Muscle layer of colon (tissue), 2 donors: ENCODE measurements at regions not wholly inside any gene's neighbourhood (a gene's known extent, or its start where the extent isn't known, plus 50 kb on each side); places are given as distances from the start of the nearest gene placed in this dataset.

Source experiments
- H3K27ac ChIP-seq: one replicate; pipeline ENCODE4 v1.7.0; 2013; ENCODE audit warnings: low read depth, mild to moderate bottlenecking, low read length, moderate library complexity
- H3K27me3 ChIP-seq, 2 donors: one replicate each; pipeline ENCODE4 v1.7.0; 2013; ENCODE audit warnings: low read length in 2 of 2, mild to moderate bottlenecking in 2 of 2; ENCODE audit not compliant: insufficient read depth in 2 of 2, control insufficient read depth in 1 of 2
- H3K36me3 ChIP-seq: one replicate; pipeline ENCODE4 v1.7.0; 2013; ENCODE audit warnings: mild to moderate bottlenecking, low read length; ENCODE audit not compliant: insufficient read depth
- H3K4me1 ChIP-seq: one replicate; pipeline ENCODE4 v1.7.0; 2013; ENCODE audit warnings: mild to moderate bottlenecking, low read length; ENCODE audit not compliant: insufficient read depth
- H3K4me3 ChIP-seq, 2 donors: one replicate each; pipeline ENCODE4 v1.7.0; 2013; ENCODE audit warnings: low read length in 2 of 2, low read depth in 1 of 2, mild to moderate bottlenecking in 1 of 2, moderate library complexity in 1 of 2
- H3K9ac ChIP-seq: one replicate; pipeline ENCODE4 v1.7.0; 2013; ENCODE audit warnings: low read length
- H3K9me3 ChIP-seq: one replicate; pipeline ENCODE4 v1.7.0; 2013; ENCODE audit warnings: mild to moderate bottlenecking, low read length
- donor health status: abdominal sarcoma.
- donor health status: Adenocarcinoma of cecum.

DNA sequence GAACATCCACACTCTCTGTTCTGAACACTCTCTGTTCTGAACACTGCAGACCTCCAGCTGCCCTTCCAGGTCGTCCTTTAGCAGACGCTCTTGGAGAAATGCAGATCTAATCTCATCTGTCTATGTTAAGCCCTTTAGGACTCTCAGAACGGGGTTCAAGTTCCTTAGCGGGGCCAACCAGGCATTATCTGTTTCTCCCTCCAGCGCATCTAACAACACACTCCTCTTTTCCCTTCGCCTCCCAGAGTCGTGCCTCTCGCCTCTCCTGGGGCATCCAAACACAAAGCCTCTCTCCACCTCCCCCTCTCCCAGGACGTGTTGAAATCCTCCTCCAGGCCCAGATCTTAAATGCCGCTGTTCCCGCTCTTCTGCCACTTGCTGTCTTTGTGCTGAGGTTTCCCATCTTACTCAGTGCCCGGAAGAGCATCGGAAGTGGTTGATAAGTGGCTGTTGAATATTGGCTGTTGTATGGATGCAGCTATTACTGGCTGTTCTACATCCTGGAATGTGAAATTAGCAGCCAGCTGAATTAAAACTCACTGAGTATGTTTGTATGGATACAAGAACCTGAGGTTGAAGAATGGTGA is 108.4 kb upstream of the GGTLC1 start:
- Histone ChIP-seq H3K27me3 (no peaks in the 10 kb centered on the region), H3K27ac (no peak overlapping the region), H3K4me3 (no peak overlapping the region), H3K36me3 (no peaks in the 10 kb centered on the region), H3K4me1 (no peaks in the 10 kb centered on the region), H3K9ac (no peak overlapping the region), H3K9me3 (no peaks in the 10 kb centered on the region)

DNA sequence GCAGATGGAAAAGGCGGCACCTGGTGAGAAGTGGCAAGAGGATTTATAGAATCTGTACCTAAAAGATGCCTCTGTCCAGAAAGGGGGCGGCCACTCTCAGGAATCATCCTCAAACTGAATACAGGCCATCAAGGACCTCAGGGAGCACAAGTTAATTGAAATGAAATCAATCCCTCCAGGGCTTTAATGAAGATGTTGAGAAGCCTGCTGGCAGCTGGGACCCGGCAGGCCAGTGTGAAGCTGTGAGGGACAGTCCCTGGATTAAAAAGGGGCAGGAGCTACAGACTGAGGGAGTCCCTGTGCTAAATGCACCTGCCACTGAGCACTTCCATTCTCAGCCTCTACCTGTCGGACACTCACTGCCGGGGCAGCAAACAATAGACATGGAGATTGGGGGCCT is 107.7 kb upstream of the GGTLC1 start:
- H3K4me3 ChIP-seq: no peak overlapping the region
- no peaks in the 10 kb centered on the region for H3K36me3 ChIP-seq
- no peaks in the 10 kb centered on the region for H3K27me3 ChIP-seq
- H3K9me3 ChIP-seq: no peaks in the 10 kb centered on the region
- no peaks in the 10 kb centered on the region for H3K4me1 ChIP-seq
- H3K27ac ChIP-seq: no peak overlapping the region
- no peak overlapping the region for H3K9ac ChIP-seq

DNA sequence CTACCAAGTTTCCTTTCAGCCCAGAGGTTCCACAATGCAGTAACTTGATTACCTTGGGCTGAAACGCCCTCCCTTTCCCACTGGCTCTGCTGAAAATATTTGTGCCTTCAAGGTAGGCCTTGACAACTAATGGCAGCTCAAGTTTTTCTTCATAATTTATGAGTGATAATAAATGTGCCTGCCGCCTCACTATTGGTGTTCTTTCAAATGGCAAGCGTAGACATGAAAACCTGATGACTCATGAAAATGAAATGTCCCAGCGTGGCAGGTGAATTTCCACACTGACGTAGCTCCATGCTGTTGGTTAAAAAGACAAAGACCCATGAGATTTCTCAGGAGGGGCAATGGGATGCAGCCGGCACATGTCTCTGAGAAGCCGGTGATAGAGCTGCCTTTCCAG is 107.2 kb upstream of the GGTLC1 start:
- Histone ChIP-seq H3K27ac (no peak overlapping the region), H3K27me3 (no peaks in the 10 kb centered on the region), H3K4me1 (no peaks in the 10 kb centered on the region), H3K36me3 (no peaks in the 10 kb centered on the region), H3K9ac (no peak overlapping the region), H3K4me3 (no peak overlapping the region), H3K9me3 (no peaks in the 10 kb centered on the region)

DNA sequence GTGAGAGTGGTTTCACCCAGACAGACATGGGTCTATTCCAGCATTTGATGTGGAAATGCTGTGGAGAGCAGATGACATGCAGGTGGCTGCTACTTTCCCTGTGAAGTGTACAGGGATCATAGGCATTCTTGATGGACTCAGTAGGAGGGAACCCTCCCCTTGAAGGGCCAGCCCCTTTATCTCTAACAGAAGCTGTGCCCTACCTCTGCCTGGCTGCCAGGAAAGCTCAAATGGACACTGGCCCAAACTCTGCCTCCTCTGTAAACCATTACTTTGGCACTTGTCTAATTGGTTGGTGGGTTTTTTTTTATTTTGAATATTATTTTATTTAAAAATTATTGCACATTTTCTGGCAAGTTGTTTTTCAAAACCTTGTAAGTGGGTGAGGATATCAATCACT is 106.7 kb upstream of the GGTLC1 start:
- H3K9ac ChIP-seq: no peak overlapping the region
- H3K9me3 ChIP-seq: no peaks in the 10 kb centered on the region
- H3K27me3 ChIP-seq: no peaks in the 10 kb centered on the region
- no peak overlapping the region for H3K27ac ChIP-seq
- H3K36me3 ChIP-seq: no peaks in the 10 kb centered on the region
- no peak overlapping the region for H3K4me3 ChIP-seq
- no peaks in the 10 kb centered on the region for H3K4me1 ChIP-seq

DNA sequence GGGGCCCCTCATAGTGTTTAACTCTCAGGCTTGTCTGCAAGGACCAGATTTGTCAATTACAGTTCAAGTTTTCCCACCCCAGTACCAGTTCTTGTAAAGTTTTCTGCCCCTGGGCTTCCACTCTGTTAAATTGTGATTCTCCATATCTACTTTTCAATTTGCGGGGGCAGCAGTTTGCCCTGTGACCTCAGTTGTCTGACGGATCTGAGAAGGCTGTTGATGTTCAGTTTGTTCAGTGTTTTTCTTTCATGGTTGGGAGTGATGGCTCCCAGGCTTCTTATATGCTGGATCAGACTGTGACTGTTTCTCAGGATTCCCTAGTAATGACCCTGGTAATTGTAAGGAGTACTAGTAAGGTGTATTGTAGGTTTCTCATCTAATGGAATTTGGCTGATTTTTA is 101.0 kb upstream of the GGTLC1 start:
- Histone ChIP-seq H3K9ac (no peak overlapping the region), H3K4me3 (no peak overlapping the region), H3K9me3 (no peaks in the 10 kb centered on the region), H3K4me1 (no peaks in the 10 kb centered on the region), H3K27me3 (no peaks in the 10 kb centered on the region), H3K27ac (no peak overlapping the region), H3K36me3 (no peaks in the 10 kb centered on the region)

DNA sequence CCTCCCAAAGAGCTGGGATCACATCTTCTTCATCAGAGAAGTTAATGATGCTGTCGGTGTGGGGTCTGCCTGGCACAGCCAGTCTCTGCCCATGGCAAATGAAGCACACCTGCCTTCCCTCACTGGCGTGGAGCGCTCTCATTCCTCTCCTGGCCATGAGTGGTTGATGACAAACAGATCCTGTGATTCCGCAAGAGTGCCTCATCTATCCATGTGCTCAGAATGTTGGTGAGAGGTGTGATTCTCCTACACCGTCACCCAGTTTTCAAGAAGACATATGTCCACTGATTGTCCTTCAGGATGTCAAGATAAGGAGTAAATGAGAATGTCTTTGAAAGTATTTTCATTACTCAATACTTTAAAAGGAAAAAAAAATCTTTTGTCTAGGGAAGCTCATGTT is 97.5 kb upstream of the GGTLC1 start:
- Histone ChIP-seq H3K9me3 (no peaks in the 10 kb centered on the region), H3K27ac (no peak overlapping the region), H3K4me3 (no peak overlapping the region), H3K36me3 (no peaks in the 10 kb centered on the region), H3K9ac (no peak overlapping the region), H3K27me3 (no peaks in the 10 kb centered on the region), H3K4me1 (no peaks in the 10 kb centered on the region)

DNA sequence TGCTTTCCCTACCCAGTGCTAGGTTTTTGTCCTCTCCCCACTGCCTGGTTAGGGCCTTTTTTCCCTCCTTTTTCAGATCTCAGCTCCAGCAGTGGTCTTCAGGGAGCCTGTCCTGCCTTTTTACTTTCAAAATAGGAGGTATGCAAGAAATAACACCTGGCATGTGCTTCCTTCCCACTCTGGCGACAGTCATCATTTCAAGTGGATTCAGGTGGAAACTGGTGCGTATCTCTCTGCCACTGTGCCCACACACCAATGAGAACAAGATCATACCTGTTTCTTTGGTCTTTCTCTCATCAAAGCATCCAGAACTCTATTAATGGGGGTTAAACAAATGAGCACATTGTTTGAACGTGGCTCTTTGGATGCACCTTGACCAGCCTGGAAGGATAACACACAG is 95.7 kb upstream of the GGTLC1 start:
- Histone ChIP-seq H3K4me1 (no peaks in the 10 kb centered on the region), H3K9ac (no peak overlapping the region)

DNA sequence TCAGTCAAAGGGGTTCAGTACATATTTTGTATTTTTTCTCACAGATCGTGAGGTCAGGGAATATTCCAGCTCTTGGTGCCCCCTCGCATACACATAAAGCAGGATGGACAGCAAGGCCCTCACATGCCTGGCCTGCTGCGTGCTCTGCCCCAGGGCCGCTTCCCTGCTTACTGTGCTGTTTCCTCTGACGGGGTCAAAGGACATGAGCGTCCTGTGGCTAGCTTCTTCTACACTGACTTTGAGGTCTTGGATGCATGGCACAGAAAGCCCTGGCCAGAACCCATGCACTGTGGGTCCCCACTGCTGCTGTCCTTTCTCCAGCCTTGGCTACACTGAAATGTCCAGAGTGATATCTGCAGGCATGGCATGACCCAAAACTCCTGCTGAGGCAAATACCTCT is 92.5 kb upstream of the GGTLC1 start:
- no peaks in the 10 kb centered on the region for H3K36me3 ChIP-seq
- H3K4me3 ChIP-seq: no peak overlapping the region
- no peak overlapping the region for H3K9ac ChIP-seq
- H3K9me3 ChIP-seq: no peaks in the 10 kb centered on the region
- no peaks in the 10 kb centered on the region for H3K4me1 ChIP-seq
- no peak overlapping the region for H3K27ac ChIP-seq
- H3K27me3 ChIP-seq: no peaks in the 10 kb centered on the region

More for the DNA sequence above, 95.7 kb upstream of the GGTLC1 start:
- H3K27ac ChIP-seq: no peak overlapping the region
- no peaks in the 10 kb centered on the region for H3K36me3 ChIP-seq
- H3K9me3 ChIP-seq: no peaks in the 10 kb centered on the region
- no peaks in the 10 kb centered on the region for H3K27me3 ChIP-seq
- no peak overlapping the region for H3K4me3 ChIP-seq

DNA sequence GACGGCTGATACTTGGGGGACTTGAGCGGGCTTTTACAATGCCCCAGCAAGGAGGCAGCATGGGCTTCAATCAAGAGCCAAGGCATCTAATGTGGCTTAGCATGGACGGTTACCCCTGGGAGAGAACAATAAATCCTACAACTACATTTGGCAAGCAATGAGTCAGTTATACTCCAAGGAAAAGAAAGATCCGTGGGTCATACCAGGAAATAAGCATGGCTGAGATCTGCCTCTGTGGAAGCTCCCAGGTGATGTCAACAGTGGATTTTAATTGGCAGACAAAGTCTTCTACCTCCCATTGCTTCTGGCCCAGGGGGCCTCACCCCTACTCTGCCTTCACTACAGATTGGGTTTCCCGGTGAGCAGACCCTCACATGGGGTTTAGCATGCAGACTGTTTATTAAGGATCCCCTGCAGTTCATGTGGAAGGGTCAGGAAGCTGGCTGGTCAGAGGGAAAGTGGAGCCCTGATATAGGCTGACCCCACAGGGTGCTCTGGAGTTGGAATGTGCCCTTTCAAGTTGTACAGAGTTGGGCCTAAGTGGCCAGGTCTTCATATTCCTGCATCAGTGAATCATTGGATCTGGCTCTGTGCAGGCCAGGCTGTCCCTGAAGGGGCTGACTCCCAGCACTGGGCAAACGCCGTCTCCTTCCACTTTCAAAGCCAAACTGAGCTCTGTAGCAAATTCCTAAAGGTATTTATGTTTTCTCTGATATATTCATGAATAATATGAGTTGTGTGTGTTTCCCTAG is 91.3 kb upstream of the GGTLC1 start:
- Histone ChIP-seq H3K9ac (no peak overlapping the region), H3K4me3 (no peak overlapping the region), H3K27ac (no peak overlapping the region), H3K27me3 (no peaks in the 10 kb centered on the region), H3K9me3 (no peaks in the 10 kb centered on the region), H3K4me1 (no peaks in the 10 kb centered on the region), H3K36me3 (no peaks in the 10 kb centered on the region)

DNA sequence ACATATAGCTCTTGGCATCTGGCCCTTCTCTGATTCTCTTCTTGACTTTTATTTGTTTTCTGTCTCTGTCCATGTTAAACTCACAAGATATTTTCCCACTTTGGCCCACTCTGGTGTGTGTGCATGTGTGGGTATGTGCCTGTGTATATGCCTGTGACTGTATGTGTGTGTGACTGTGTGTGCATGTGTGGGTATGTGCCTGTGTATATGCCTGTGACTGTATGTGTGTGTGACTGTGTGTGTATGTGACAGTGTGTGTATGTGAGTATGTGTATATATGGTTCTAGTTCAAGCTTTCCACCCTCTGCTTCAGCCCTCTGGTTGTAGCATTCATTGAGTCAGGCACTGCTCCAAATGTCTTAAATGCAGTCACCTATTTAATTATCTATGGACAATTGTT is 88.6 kb upstream of the GGTLC1 start:
- no peak overlapping the region for H3K9ac ChIP-seq
- H3K36me3 ChIP-seq: no peaks in the 10 kb centered on the region
- H3K9me3 ChIP-seq: no peaks in the 10 kb centered on the region
- no peaks in the 10 kb centered on the region for H3K4me1 ChIP-seq
- H3K27ac ChIP-seq: no peak overlapping the region
- H3K27me3 ChIP-seq: no peaks in the 10 kb centered on the region
- H3K4me3 ChIP-seq: no peak overlapping the region

DNA sequence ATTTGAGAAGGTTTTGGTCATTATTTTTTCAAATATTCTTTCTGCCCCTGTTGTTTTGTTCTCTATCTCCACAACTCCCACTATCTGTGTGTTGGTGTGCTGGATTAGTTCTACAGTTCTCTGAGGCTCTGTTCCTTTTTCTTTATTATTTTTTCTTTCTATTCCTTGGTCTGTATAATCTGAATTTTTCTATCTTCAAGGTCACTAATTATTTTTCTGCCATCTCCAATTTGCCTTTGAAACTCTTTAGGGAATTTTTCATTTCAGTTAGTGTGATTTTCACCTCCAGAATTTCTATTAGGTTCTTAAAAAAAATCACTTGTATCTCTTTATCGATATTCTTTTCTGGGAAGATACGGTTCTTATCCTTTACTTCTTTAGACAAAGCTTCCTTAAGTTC is 82.1 kb upstream of the GGTLC1 start:
- no peak overlapping the region for H3K27ac ChIP-seq

DNA sequence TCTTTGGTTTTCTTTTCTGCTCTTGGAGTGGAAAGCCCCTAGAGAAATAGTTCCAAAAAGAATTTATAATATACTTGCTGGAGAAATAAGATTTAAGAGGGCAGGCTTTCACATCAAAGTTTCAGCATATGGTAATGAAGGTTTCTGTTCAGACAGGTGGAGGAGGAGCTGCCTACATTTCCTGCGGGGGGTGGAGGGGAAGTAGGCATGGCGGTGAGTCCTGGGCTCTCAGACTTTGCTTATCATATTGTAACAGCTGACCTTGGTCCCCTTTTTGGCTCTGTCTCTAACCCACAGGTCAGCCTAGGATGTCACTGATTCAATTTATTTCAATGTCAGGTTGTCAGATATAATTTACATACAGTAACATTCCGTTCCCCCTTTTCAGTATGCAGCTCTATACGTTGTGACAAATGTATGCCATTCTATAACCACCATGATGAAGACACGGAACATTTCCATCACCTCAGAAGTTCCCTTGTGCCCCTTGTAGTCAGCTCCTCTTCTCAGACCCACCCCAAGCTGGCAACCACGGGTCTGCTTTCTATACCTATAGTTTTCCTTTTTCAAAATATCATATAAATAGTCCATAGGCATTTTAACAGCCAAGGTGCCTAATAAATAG is 77.6 kb upstream of the GGTLC1 start:
- no peaks in the 10 kb centered on the region for H3K36me3 ChIP-seq
- H3K9me3 ChIP-seq: peaks cover 3% of the 10 kb centered on the region
- H3K27ac ChIP-seq: no peak overlapping the region
- no peaks in the 10 kb centered on the region for H3K4me1 ChIP-seq
- no peak overlapping the region for H3K4me3 ChIP-seq
- H3K27me3 ChIP-seq: no peaks in the 10 kb centered on the region
- no peak overlapping the region for H3K9ac ChIP-seq

More for the DNA sequence above, 82.1 kb upstream of the GGTLC1 start:
- Histone ChIP-seq H3K27me3 (no peaks in the 10 kb centered on the region), H3K4me1 (no peaks in the 10 kb centered on the region), H3K9ac (no peak overlapping the region), H3K4me3 (no peak overlapping the region), H3K36me3 (no peaks in the 10 kb centered on the region), H3K9me3 (peaks cover 7% of the 10 kb centered on the region)
